GM18505 (cell line): ENCODE measurements at regions not wholly inside any gene's neighbourhood (a gene's known extent, or its start where the extent isn't known, plus 50 kb on each side); places are given as distances from the start of the nearest gene placed in this dataset.
"Not testable (repeated sequence)": the region's sequence is repeated elsewhere in the genome, so short reads cannot be mapped to it uniquely, and the experiment has no call there.

Experiments
- ATAC-seq: cut with Tn5 transposase; IDR thresholded peaks from one replicate; pipeline ENCODE4 v1.9.1; 2021; ENCODE audit not compliant: unreplicated experiment
- POLR2A ChIP-seq: IDR thresholded peaks from 4 replicates; pipeline ENCODE4 v1.6.1; 2011; ENCODE audit warnings: borderline replicate concordance; ENCODE audit not compliant: insufficient read depth, insufficient read length; ENCODE audit errors: extremely low read depth

- no peak for TF ChIP-seq POLR2A
- ATAC-seq = no peak
These were observed 329.0 kb upstream of the TMTC4 start for GRCh38 chr13:101003566-101003965.

GRCh38 chr13:100989392-100989791 is 314.8 kb upstream of the TMTC4 start:
- no peak for TF ChIP-seq POLR2A
- ATAC-seq = no peak

- ATAC-seq = no peak
- no peak for TF ChIP-seq POLR2A
These were observed 314.3 kb upstream of the TMTC4 start for GRCh38 chr13:100988921-100989320.

- no peak for TF ChIP-seq POLR2A
- no peak for ATAC-seq
These were observed 313.4 kb upstream of the TMTC4 start for GRCh38 chr13:100987948-100988347.

GRCh38 chr13:100986571-100986970 is 312.0 kb upstream of the TMTC4 start:
- no peak for ATAC-seq
- no peak for TF ChIP-seq POLR2A

- TF ChIP-seq POLR2A = no peak
- no peak for ATAC-seq
These were observed 309.6 kb upstream of the TMTC4 start for GRCh38 chr13:100984085-100984705.

- no peak for TF ChIP-seq POLR2A
- ATAC-seq = no peak
These were observed 308.5 kb upstream of the TMTC4 start for GRCh38 chr13:100983111-100983510.

- ATAC-seq = no peak
- no peak for TF ChIP-seq POLR2A
These were observed 305.6 kb upstream of the TMTC4 start for GRCh38 chr13:100980171-100980570.

- no peak for TF ChIP-seq POLR2A
- no peak for ATAC-seq
These were observed 303.2 kb upstream of the TMTC4 start for GRCh38 chr13:100977841-100978240.

GRCh38 chr13:100976993-100977392 is 302.4 kb upstream of the TMTC4 start:
- TF ChIP-seq POLR2A = no peak
- no peak for ATAC-seq

- ATAC-seq = not testable (repeated sequence)
These were observed 301.1 kb upstream of the TMTC4 start for GRCh38 chr13:100975666-100976065.

GRCh38 chr13:100962585-100962984 is 288.0 kb upstream of the TMTC4 start:
- no peak for ATAC-seq

GRCh38 chr13:100961186-100961585 is 286.6 kb upstream of the TMTC4 start:
- no peak for ATAC-seq
- no peak for TF ChIP-seq POLR2A

More at GRCh38 chr13:100962585-100962984, 288.0 kb upstream of the TMTC4 start:
- no peak for TF ChIP-seq POLR2A

- TF ChIP-seq POLR2A = no peak
- ATAC-seq = no peak
These were observed 284.2 kb upstream of the TMTC4 start for GRCh38 chr13:100958831-100959230.

- no peak for TF ChIP-seq POLR2A
- ATAC-seq = no peak
These were observed 283.1 kb upstream of the TMTC4 start for GRCh38 chr13:100957741-100958140.
